ENCODE measurements at regions not wholly inside any gene's neighbourhood (a gene's known extent, or its start where the extent isn't known, plus 50 kb on each side); places are given as distances from the start of the nearest gene placed in this dataset.
A peak's percentile ranks its signal among the peaks of the same experiment; 100 is the strongest.

DNA sequence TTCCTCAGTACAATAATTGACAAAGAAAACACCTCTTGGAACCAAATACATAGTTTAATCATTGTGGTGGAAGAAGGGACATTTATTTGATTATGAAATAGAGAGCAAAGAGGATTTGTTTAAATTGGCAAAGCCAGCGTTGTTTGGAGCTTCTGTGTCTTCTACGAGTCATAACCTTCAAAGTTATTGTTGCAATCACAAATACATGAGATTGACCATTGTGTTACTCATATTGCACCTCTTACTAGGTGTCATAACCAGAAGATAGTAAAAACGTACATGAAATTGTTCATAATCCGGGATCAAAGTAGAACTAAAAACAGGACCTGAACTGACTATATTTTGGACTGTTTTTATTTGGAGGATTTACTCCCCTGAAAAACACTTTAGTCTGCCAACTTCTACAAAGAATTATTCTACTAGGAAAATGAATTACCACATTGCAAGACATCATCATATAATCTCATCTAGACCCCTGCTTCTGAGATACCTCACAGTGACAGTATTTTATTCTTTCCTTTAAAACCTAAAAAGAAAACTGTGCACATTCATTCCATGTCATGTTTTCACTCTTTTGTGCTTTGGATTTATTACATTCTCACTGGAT is 151.7 kb upstream of the KLF7 start:
- no peak overlapping the region for H3K4me3 Mint-ChIP-seq (ENCODE audit: unreplicated experiment)
- H3K36me3 ChIP-seq (ENCODE audit: insufficient read depth, low read length) = no peaks in the 10 kb centered on the region
- no peak for TF ChIP-seq EZH2 (IDR thresholded peaks at IDR 0.05; ENCODE audit: insufficient read depth, low read length)
- TF ChIP-seq, protein P1, sequence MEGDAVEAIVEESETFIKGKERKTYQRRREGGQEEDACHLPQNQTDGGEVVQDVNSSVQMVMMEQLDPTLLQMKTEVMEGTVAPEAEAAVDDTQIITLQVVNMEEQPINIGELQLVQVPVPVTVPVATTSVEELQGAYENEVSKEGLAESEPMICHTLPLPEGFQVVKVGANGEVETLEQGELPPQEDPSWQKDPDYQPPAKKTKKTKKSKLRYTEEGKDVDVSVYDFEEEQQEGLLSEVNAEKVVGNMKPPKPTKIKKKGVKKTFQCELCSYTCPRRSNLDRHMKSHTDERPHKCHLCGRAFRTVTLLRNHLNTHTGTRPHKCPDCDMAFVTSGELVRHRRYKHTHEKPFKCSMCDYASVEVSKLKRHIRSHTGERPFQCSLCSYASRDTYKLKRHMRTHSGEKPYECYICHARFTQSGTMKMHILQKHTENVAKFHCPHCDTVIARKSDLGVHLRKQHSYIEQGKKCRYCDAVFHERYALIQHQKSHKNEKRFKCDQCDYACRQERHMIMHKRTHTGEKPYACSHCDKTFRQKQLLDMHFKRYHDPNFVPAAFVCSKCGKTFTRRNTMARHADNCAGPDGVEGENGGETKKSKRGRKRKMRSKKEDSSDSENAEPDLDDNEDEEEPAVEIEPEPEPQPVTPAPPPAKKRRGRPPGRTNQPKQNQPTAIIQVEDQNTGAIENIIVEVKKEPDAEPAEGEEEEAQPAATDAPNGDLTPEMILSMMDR (IDR thresholded peaks at IDR 0.05; ENCODE audit: insufficient read depth, low read depth, low read length) = no peak
- H3K36me3 Mint-ChIP-seq (ENCODE audit: low read depth, unreplicated experiment) = no peaks in the 10 kb centered on the region
- peak; percentile 88 for FAIRE-seq
- no peak overlapping the region for H3K9ac ChIP-seq (ENCODE audit: low read length)
- H3K27ac Mint-ChIP-seq (ENCODE audit: unreplicated experiment) = peak overlapping the region; percentile 63
- H4K20me1 ChIP-seq (ENCODE audit: insufficient read depth, low read length) = no peaks in the 10 kb centered on the region
- H3K4me1 Mint-ChIP-seq (ENCODE audit: low read depth, unreplicated experiment) = peaks cover 37% of the 10 kb centered on the region
- no peaks in the 10 kb centered on the region for H3K27me3 Mint-ChIP-seq (ENCODE audit: low read depth, unreplicated experiment)
- H3K4me3 ChIP-seq (ENCODE audit: insufficient read depth, low read depth, low read length) = no peak overlapping the region
- no peaks in the 10 kb centered on the region for H3K9me3 Mint-ChIP-seq (ENCODE audit: unreplicated experiment)
- H3K27me3 ChIP-seq (ENCODE audit: insufficient read depth, low read length) = no peaks in the 10 kb centered on the region
- peaks cover 2% of the 10 kb centered on the region for H3K4me1 ChIP-seq (ENCODE audit: insufficient read depth, low read length)
- H3K79me2 ChIP-seq (ENCODE audit: insufficient read depth, low read length) = no peaks in the 10 kb centered on the region
- no peak overlapping the region for H3K4me2 ChIP-seq (ENCODE audit: low read length)
- no peak for DNase-seq (ENCODE audit: low read depth)
- no peak overlapping the region for H3K27ac ChIP-seq (ENCODE audit: low read depth, low read length)
- H2AFZ ChIP-seq (ENCODE audit: low read depth, low read length) = no peak overlapping the region
- no peaks in the 10 kb centered on the region for H3K9me3 ChIP-seq (ENCODE audit: insufficient read depth, low read depth, low read length)

DNA sequence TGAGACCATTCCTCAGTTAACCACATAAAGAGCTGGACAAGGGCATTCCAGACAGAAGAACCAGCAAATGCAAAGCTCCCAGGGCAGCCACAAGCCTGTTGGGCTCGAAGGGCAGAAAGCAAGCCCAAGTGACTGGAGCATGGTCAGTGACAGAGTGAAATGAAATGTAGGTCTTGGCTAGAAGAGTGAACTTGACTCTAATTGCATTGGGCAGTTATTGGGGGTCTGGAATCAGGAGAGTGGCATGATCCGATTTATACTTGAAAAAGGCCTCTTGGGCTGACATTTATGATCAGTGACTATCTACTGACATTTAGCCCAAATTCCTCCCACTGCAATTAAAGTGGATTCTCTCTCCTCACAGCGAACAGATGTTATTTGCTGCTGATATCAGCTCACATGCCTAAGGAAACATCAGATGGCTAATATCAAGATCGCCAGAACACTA is 152.5 kb upstream of the KLF7 start:
- Mint-ChIP-seq H3K4me3 (ENCODE audit: unreplicated experiment) (no peak overlapping the region), H3K9me3 (ENCODE audit: unreplicated experiment) (no peaks in the 10 kb centered on the region), H3K27me3 (ENCODE audit: low read depth, unreplicated experiment) (no peaks in the 10 kb centered on the region), H3K27ac (ENCODE audit: unreplicated experiment) (peak overlapping the region; percentile 63), H3K4me1 (ENCODE audit: low read depth, unreplicated experiment) (peaks cover 36% of the 10 kb centered on the region), H3K36me3 (ENCODE audit: low read depth, unreplicated experiment) (no peaks in the 10 kb centered on the region)
- H3K4me3 ChIP-seq (ENCODE audit: insufficient read depth, low read depth, low read length) = no peak overlapping the region
- FAIRE-seq (no peak), DNase-seq (ENCODE audit: low read depth) (peak; percentile 49)
- H3K79me2 ChIP-seq (ENCODE audit: insufficient read depth, low read length) = no peaks in the 10 kb centered on the region
- H3K9ac ChIP-seq (ENCODE audit: low read length) = no peak overlapping the region
- H3K27me3 ChIP-seq (ENCODE audit: insufficient read depth, low read length) = no peaks in the 10 kb centered on the region
- H3K36me3 ChIP-seq (ENCODE audit: insufficient read depth, low read length) = no peaks in the 10 kb centered on the region
- H3K27ac ChIP-seq (ENCODE audit: low read depth, low read length) = no peak overlapping the region
- H3K4me1 ChIP-seq (ENCODE audit: insufficient read depth, low read length) = peaks cover 2% of the 10 kb centered on the region
- TF ChIP-seq EZH2 (IDR thresholded peaks at IDR 0.05; ENCODE audit: insufficient read depth, low read length) = no peak
- TF ChIP-seq, protein P1 (IDR thresholded peaks at IDR 0.05; ENCODE audit: insufficient read depth, low read depth, low read length) = no peak
- no peak overlapping the region for H2AFZ ChIP-seq (ENCODE audit: low read depth, low read length)
- H3K9me3 ChIP-seq (ENCODE audit: insufficient read depth, low read depth, low read length) = no peaks in the 10 kb centered on the region
- H3K4me2 ChIP-seq (ENCODE audit: low read length) = no peak overlapping the region
- H4K20me1 ChIP-seq (ENCODE audit: insufficient read depth, low read length) = no peaks in the 10 kb centered on the region

DNA sequence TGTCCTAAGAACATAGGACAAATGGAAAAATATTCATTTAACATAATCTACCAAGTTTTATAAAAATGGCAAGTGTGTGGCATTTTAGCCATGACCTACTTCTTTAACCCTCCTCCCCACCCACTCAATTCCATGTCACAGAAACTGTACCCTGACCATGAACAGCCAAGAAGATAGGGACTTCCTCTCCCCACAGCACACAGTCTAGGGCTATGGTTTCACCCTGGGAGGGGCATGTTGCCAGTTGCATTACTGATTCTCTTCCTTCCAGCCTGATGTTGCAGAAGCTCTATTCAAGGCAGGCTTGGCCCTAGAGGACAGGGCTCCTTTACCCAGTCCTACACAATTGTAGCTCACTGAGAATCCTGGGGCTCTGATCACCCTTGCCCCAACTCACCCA is 153.6 kb upstream of the KLF7 start:
- Histone ChIP-seq H3K27me3 (ENCODE audit: insufficient read depth, low read length) (no peaks in the 10 kb centered on the region), H3K27ac (ENCODE audit: low read depth, low read length) (no peak overlapping the region), H3K36me3 (ENCODE audit: insufficient read depth, low read length) (no peaks in the 10 kb centered on the region), H4K20me1 (ENCODE audit: insufficient read depth, low read length) (no peaks in the 10 kb centered on the region), H2AFZ (ENCODE audit: low read depth, low read length) (no peak overlapping the region), H3K9ac (ENCODE audit: low read length) (no peak overlapping the region), H3K79me2 (ENCODE audit: insufficient read depth, low read length) (no peaks in the 10 kb centered on the region), H3K4me3 (ENCODE audit: insufficient read depth, low read depth, low read length) (no peak overlapping the region), H3K4me2 (ENCODE audit: low read length) (no peak overlapping the region), H3K9me3 (ENCODE audit: insufficient read depth, low read depth, low read length) (no peaks in the 10 kb centered on the region), H3K4me1 (ENCODE audit: insufficient read depth, low read length) (peaks cover 2% of the 10 kb centered on the region)
- DNase-seq (ENCODE audit: low read depth) (no peak), FAIRE-seq (no peak)
- no peak overlapping the region for H3K4me3 Mint-ChIP-seq (ENCODE audit: unreplicated experiment)
- peaks cover 38% of the 10 kb centered on the region for H3K4me1 Mint-ChIP-seq (ENCODE audit: low read depth, unreplicated experiment)
- TF ChIP-seq EZH2 (IDR thresholded peaks at IDR 0.05; ENCODE audit: insufficient read depth, low read length) = no peak
- TF ChIP-seq, protein P1 (IDR thresholded peaks at IDR 0.05; ENCODE audit: insufficient read depth, low read depth, low read length) = no peak
- no peaks in the 10 kb centered on the region for H3K27me3 Mint-ChIP-seq (ENCODE audit: low read depth, unreplicated experiment)
- H3K9me3 Mint-ChIP-seq (ENCODE audit: unreplicated experiment) = peaks cover 2% of the 10 kb centered on the region
- H3K27ac Mint-ChIP-seq (ENCODE audit: unreplicated experiment) = no peak overlapping the region
- H3K36me3 Mint-ChIP-seq (ENCODE audit: low read depth, unreplicated experiment) = no peaks in the 10 kb centered on the region
